HepG2 (cell line): ENCODE measurements at regions not wholly inside any gene's neighbourhood (a gene's known extent, or its start where the extent isn't known, plus 50 kb on each side); places are given as distances from the start of the nearest gene placed in this dataset.

Experiments
- ATAC-seq: fragments of 200-7000 bp; cut with Tn5 transposase; 3 replicates; pipeline ENCODE4 v1.9.1; 2020; ENCODE audit warnings: mild to moderate bottlenecking, moderate library complexity
- BruUV-seq: library from RNA; stranded (reverse); fragments of 400-500 nt; replicated peaks from 2 replicates; lab custom pipeline; 2021; lab: Mats Ljungman, UMichigan
- CTCF ChIA-PET: fragments of 300-600 bp; formaldehyde crosslinking; extraction: SDS; loops from one replicate; lab custom pipeline; 2021; ENCODE audit warnings: low total read pairs, inconsistent platforms, low intra/inter-chr PET ratio; lab: Yijun Ruan, JAX
- POLR2A ChIA-PET: fragments of 350-600 bp; sonication (Branson Sonifier 250); formaldehyde crosslinking; loops from one replicate; lab custom pipeline; 2020; ENCODE audit warnings: antibody characterized with exemption, inconsistent platforms; lab: Yijun Ruan, JAX
- DNase-seq: peaks from one replicate; pipeline ENCODE4 v3.0.0-alpha.2; 2015; ENCODE audit warnings: low spot score
- FAIRE-seq: peaks from 3 replicates; lab custom pipeline; 2011; peaks lifted over from hg19 to GRCh38; lab: Jason Lieb, UNC
- H2AFZ ChIP-seq: one replicate; pipeline ENCODE4 v1.6.1; 2011; ENCODE audit warnings: low read length, inconsistent platforms
- H3K27ac ChIP-seq: fragments of 300-600 bp; 3 replicates; pipeline ENCODE4 v1.8.0; 2011; ENCODE audit warnings: mixed run types, mild to moderate bottlenecking, mixed read lengths, low read length, inconsistent platforms; ENCODE audit not compliant: insufficient read depth; ENCODE audit errors: extremely low read length
- H3K27me3 ChIP-seq, 2 experiments: fragments of 200-600 bp in 1 of 2; 2 replicates in 1 of 2; 3 replicates in 1 of 2; pipeline versions ENCODE4 v1.6.0 to v1.8.0; 2011; ENCODE audit warnings: low read length in 2 of 2, mild to moderate bottlenecking in 2 of 2, moderate library complexity in 2 of 2, inconsistent platforms in 1 of 2; ENCODE audit not compliant: insufficient read depth in 2 of 2, control insufficient read depth in 1 of 2
- H3K36me3 ChIP-seq, 2 experiments: fragments of 200-600 bp in 1 of 2; replicated peaks in 1 of 2; 2 replicates in 1 of 2; 3 replicates in 1 of 2; pipeline versions ENCODE4 v1.5.1 to v1.8.0; 2011; ENCODE audit warnings: low read length in 2 of 2, inconsistent platforms in 1 of 2; ENCODE audit not compliant: insufficient read depth in 2 of 2, control insufficient read depth in 1 of 2
- H3K4me1 ChIP-seq: 2 replicates; pipeline ENCODE4 v1.5.1; 2012; ENCODE audit warnings: low read length, inconsistent platforms; ENCODE audit not compliant: insufficient read depth
- H3K4me2 ChIP-seq: 2 replicates; pipeline ENCODE4 v1.6.0; 2011; ENCODE audit warnings: low read depth, low read length, inconsistent platforms
- H3K4me3 ChIP-seq, 3 experiments: fragments of 200-600 bp in 1 of 3; sonication (generic), shearing (Covaris generic) in 1 of 3; replicated peaks in 1 of 3; 2 replicates each; pipeline ENCODE4 v1.5.1; 2011 to 2016; ENCODE audit warnings: low read length in 3 of 3, inconsistent platforms in 2 of 3, low read depth in 2 of 3, mild to moderate bottlenecking in 2 of 3, control low read depth in 1 of 3, mixed read lengths in 1 of 3; ENCODE audit not compliant: insufficient read depth in 1 of 3
- H3K79me2 ChIP-seq: one replicate; pipeline ENCODE4 v1.6.1; 2011; ENCODE audit warnings: low read length, inconsistent platforms; ENCODE audit not compliant: insufficient read depth
- H3K9ac ChIP-seq: 2 replicates; pipeline ENCODE4 v1.6.0; 2011; ENCODE audit warnings: mild to moderate bottlenecking, low read depth, low read length, inconsistent platforms; ENCODE audit not compliant: insufficient read depth
- H3K9me3 ChIP-seq: 2 replicates; pipeline ENCODE4 v1.5.1; 2012; ENCODE audit warnings: mild to moderate bottlenecking, low read length
- H4K20me1 ChIP-seq: 2 replicates; pipeline ENCODE4 v1.6.0; 2011; ENCODE audit warnings: inconsistent platforms, mild to moderate bottlenecking, low read length, moderate library complexity; ENCODE audit not compliant: insufficient read depth
- ARNT2 ChIP-seq: sonication (generic); formaldehyde crosslinking; IDR thresholded peaks from 2 replicates; pipeline ENCODE4 v1.8.0; 2022; ENCODE audit warnings: mild to moderate bottlenecking, low read depth, missing genetic modification reagents, moderate library complexity
- CENPT ChIP-seq: sonication (generic); formaldehyde crosslinking; IDR thresholded peaks from 2 replicates; pipeline ENCODE4 v1.8.0; 2022; ENCODE audit warnings: low read depth, mild to moderate bottlenecking, moderate library complexity, missing genetic modification reagents
- CSRNP1 ChIP-seq: sonication (generic); formaldehyde crosslinking; IDR thresholded peaks from 2 replicates; pipeline ENCODE4 v1.8.1; 2023; ENCODE audit warnings: mild to moderate bottlenecking, missing genetic modification reagents
- MBD4 ChIP-seq: IDR thresholded peaks from 2 replicates; pipeline ENCODE4 v1.6.1; 2012; ENCODE audit warnings: low read length, inconsistent platforms, borderline replicate concordance
- PAXIP1 ChIP-seq: sonication (generic); formaldehyde crosslinking; conservative IDR thresholded peaks from 2 replicates; pipeline ENCODE4 v1.4.0; 2020; ENCODE audit warnings: mild to moderate bottlenecking, missing genetic modification reagents, moderate library complexity
- SATB2 ChIP-seq: sonication (generic); formaldehyde crosslinking; IDR thresholded peaks from 2 replicates; pipeline ENCODE4 v1.5.0; 2020; ENCODE audit warnings: missing genetic modification reagents
- SRSF4 ChIP-seq: fragments of 200-400 bp; formaldehyde crosslinking; IDR thresholded peaks from one replicate; pipeline ENCODE4 v1.6.1; 2018; ENCODE audit warnings: mild to moderate bottlenecking, low read depth, low read length, moderate library complexity; ENCODE audit not compliant: poor library complexity, severe bottlenecking
- U2AF2 ChIP-seq: fragments of 200-400 bp; formaldehyde crosslinking; IDR thresholded peaks from 2 replicates; pipeline ENCODE4 v1.6.1; 2017; ENCODE audit warnings: low read depth, mild to moderate bottlenecking, low read length
- ZNF282 ChIP-seq: fragments of 450-650 bp; IDR thresholded peaks from 2 replicates; pipeline ENCODE4 v1.6.1; 2018; ENCODE audit not compliant: partially characterized antibody
- ZNF550 ChIP-seq: sonication (generic); formaldehyde crosslinking; IDR thresholded peaks from 2 replicates; pipeline ENCODE4 v1.4.0; 2020; ENCODE audit warnings: mild to moderate bottlenecking, missing genetic modification reagents, borderline replicate concordance
- ZNF616 ChIP-seq: sonication (generic); formaldehyde crosslinking; IDR thresholded peaks from 2 replicates; pipeline ENCODE4 v1.5.0; 2020; ENCODE audit warnings: low read depth, mild to moderate bottlenecking, missing genetic modification reagents
- WGBS: methylation state at CpG from one replicate; pipeline ENCODE4 v1.1.6; 2017; ENCODE audit warnings: low lambda C conversion rate; 5-methylcytosine and 5-hydroxymethylcytosine counted together
- in situ Hi-C: cut with HindIII; loops from 2 replicates; pipeline ENCODE4 v1.10.0; 2017; ENCODE audit warnings: low pct_unique_long_range_greater_than_20kb; ENCODE audit not compliant: extremely low pct_ligation_motif_present
- intact Hi-C: fragments of 100-400 bp; cut with micrococcal nuclease; formaldehyde crosslinking; loops from one replicate; pipeline ENCODE4 v1.10.0; 2022; ENCODE audit not compliant: unreplicated experiment

GRCh38 chr11:31922450-31922849 lies 111.3 kb upstream of the PAX6 start:
- POLR2A ChIA-PET, result no interaction called here
- in situ Hi-C loops, result no loop called here
- WGBS, result 14% methylated on average over 3 of the region's 3 CpGs
- Histone ChIP-seq H3K4me2 (no peak overlapping the region), H3K27me3 (peaks cover 0 to 11% of the 10 kb centered on the region in 2 experiments; a peak in 1 of 5 replicates), H3K27ac (no peak overlapping the region), H2AFZ (no peak overlapping the region), H3K4me1 (no peaks in the 10 kb centered on the region), H3K9ac (no peak overlapping the region), H4K20me1 (no peaks in the 10 kb centered on the region), H3K79me2 (no peaks in the 10 kb centered on the region), H3K4me3 (no peak overlapping the region), H3K9me3 (no peaks in the 10 kb centered on the region), H3K36me3 (no peaks in the 10 kb centered on the region)
- no TSS peak for BruUV-seq
- TF ChIP-seq CENPT (CRISPR knock-in tag) (no peak), PAXIP1 (CRISPR knock-in tag) (no peak), ZNF282 (no peak), SRSF4 (no peak), CSRNP1 (CRISPR knock-in tag) (no peak), ZNF616 (CRISPR knock-in tag) (no peak), ARNT2 (CRISPR knock-in tag) (no peak), U2AF2 (no peak), ZNF550 (CRISPR knock-in tag) (no peak), SATB2 (CRISPR knock-in tag) (no peak), MBD4 (no peak)
- DNase-seq (no peak), ATAC-seq (no peak), FAIRE-seq (no peak)
- CTCF ChIA-PET, result no interaction called here
- intact Hi-C loops, result no loop called here
